Endodermal cell (in vitro differentiated cells): ENCODE measurements at regions not wholly inside any gene's neighbourhood (a gene's known extent, or its start where the extent isn't known, plus 50 kb on each side); places are given as distances from the start of the nearest gene placed in this dataset.
A peak's percentile ranks its signal among the peaks of the same experiment; 100 is the strongest.
"Not testable (repeated sequence)": the region's sequence is repeated elsewhere in the genome, so short reads cannot be mapped to it uniquely, and the experiment has no call there.

ENCODE experiments used
- DNase-seq: peaks from one replicate; pipeline ENCODE4 v3.0.0-alpha.2; 2017
- H3K27ac ChIP-seq: 2 replicates; pipeline ENCODE4 v1.5.1; 2013; ENCODE audit warnings: mild to moderate bottlenecking, low read depth, low read length, moderate library complexity
- H3K27me3 ChIP-seq: 2 replicates; pipeline ENCODE4 v1.6.1; 2013; ENCODE audit warnings: mild to moderate bottlenecking, low read length, moderate library complexity; ENCODE audit not compliant: insufficient read depth, control insufficient read depth, poor library complexity, severe bottlenecking
- H3K36me3 ChIP-seq: 2 replicates; pipeline ENCODE4 v1.7.0; 2013; ENCODE audit warnings: mild to moderate bottlenecking, low read length, moderate library complexity; ENCODE audit not compliant: control insufficient read depth, insufficient read depth
- H3K4me1 ChIP-seq: one replicate; pipeline ENCODE4 v1.7.0; 2013; ENCODE audit warnings: low read length; ENCODE audit not compliant: control insufficient read depth, insufficient read depth
- H3K4me3 ChIP-seq: 2 replicates; pipeline ENCODE4 v1.5.1; 2013; ENCODE audit warnings: mild to moderate bottlenecking, low read length, moderate library complexity
- H3K9ac ChIP-seq: 2 replicates; pipeline ENCODE4 v1.6.1; 2013; ENCODE audit warnings: mild to moderate bottlenecking, low read length, moderate library complexity; ENCODE audit not compliant: poor library complexity, severe bottlenecking; ENCODE audit errors: extremely low read depth
- H3K9me3 ChIP-seq: 2 replicates; pipeline ENCODE4 v1.6.1; 2013; ENCODE audit warnings: mild to moderate bottlenecking, low read length, moderate library complexity; ENCODE audit not compliant: control insufficient read depth
- H3K27ac Mint-ChIP-seq: 2 replicates; pipeline ENCODE4 v1.8.0; 2020; ENCODE audit warnings: mixed read lengths
- H3K27me3 Mint-ChIP-seq: 2 replicates; pipeline ENCODE4 v1.8.0; 2021; ENCODE audit warnings: mild to moderate bottlenecking, mixed read lengths; ENCODE audit not compliant: insufficient read depth
- H3K36me3 Mint-ChIP-seq: 2 replicates; pipeline ENCODE4 v1.8.0; 2020; ENCODE audit warnings: low read depth, mixed read lengths
- H3K4me1 Mint-ChIP-seq: 2 replicates; pipeline ENCODE4 v1.8.0; 2020; ENCODE audit warnings: mixed read lengths
- H3K4me3 Mint-ChIP-seq: 2 replicates; pipeline ENCODE4 v1.8.0; 2020; ENCODE audit warnings: mild to moderate bottlenecking, moderate library complexity, mixed read lengths
- H3K9me3 Mint-ChIP-seq: 2 replicates; pipeline ENCODE4 v1.8.0; 2020; ENCODE audit warnings: mild to moderate bottlenecking, mixed read lengths
- CTCF ChIP-seq: fragments of 200-600 bp; sonication (generic); conservative IDR thresholded peaks from 2 replicates; pipeline ENCODE4 v1.5.0; 2021; ENCODE audit warnings: antibody characterized with exemption, mild to moderate bottlenecking
- WGBS, 2 experiments: methylation state at CpG; one replicate each; pipeline versions ENCODE4 v1.1.5 to v1.1.7; 2013; ENCODE audit warnings: missing lambda C conversion rate in 2 of 2, mixed read lengths in 1 of 2; ENCODE audit not compliant: insufficient coverage in 1 of 2, insufficient read length in 1 of 2; 5-methylcytosine and 5-hydroxymethylcytosine counted together

- no peak overlapping the region for H3K27ac Mint-ChIP-seq
- H3K36me3 Mint-ChIP-seq: peaks cover 2% of the 10 kb centered on the region
- no peak overlapping the region for H3K9ac ChIP-seq
- no peak overlapping the region for H3K4me3 ChIP-seq
- no peak overlapping the region for H3K4me3 Mint-ChIP-seq
- no peaks in the 10 kb centered on the region for H3K27me3 Mint-ChIP-seq
- no peak for TF ChIP-seq CTCF
- no peaks in the 10 kb centered on the region for H3K9me3 ChIP-seq
- no peaks in the 10 kb centered on the region for H3K4me1 ChIP-seq
- no peak for DNase-seq
- no peaks in the 10 kb centered on the region for H3K27me3 ChIP-seq
- no peaks in the 10 kb centered on the region for H3K36me3 ChIP-seq
- peaks cover 42% of the 10 kb centered on the region for H3K9me3 Mint-ChIP-seq
- 92 to 100% methylated on average over 4 to 6 of the region's 6 CpGs for WGBS, 2 experiments
- no peaks in the 10 kb centered on the region for H3K4me1 Mint-ChIP-seq
- H3K27ac ChIP-seq: no peak overlapping the region
Observed at GRCh38 chrX:9401051-9401450, 63.8 kb upstream of the TBL1X start.

GRCh38 chrX:9403374-9403773, 61.5 kb upstream of the TBL1X start:
- Mint-ChIP-seq H3K4me1 (no peaks in the 10 kb centered on the region), H3K4me3 (no peak overlapping the region), H3K36me3 (no peaks in the 10 kb centered on the region), H3K27me3 (no peaks in the 10 kb centered on the region), H3K9me3 (peaks cover 28% of the 10 kb centered on the region), H3K27ac (no peak overlapping the region)
- WGBS, 2 experiments: 100% methylated on average over 3 of the region's 4 CpGs; no CpG with 5 or more reads in 1 of the 2 experiments
- Histone ChIP-seq H3K4me1 (no peaks in the 10 kb centered on the region), H3K4me3 (no peak overlapping the region), H3K27ac (no peak overlapping the region), H3K9ac (no peak overlapping the region), H3K9me3 (no peaks in the 10 kb centered on the region), H3K36me3 (no peaks in the 10 kb centered on the region), H3K27me3 (no peaks in the 10 kb centered on the region)
- no peak for DNase-seq
- no peak for TF ChIP-seq CTCF

GRCh38 chrX:9405635-9406034, 59.2 kb upstream of the TBL1X start:
- H3K36me3 Mint-ChIP-seq, H3K27me3 Mint-ChIP-seq, H3K9ac ChIP-seq, H3K27me3 ChIP-seq, H3K9me3 ChIP-seq, H3K4me1 ChIP-seq, H3K4me1 Mint-ChIP-seq, H3K27ac ChIP-seq, H3K27ac Mint-ChIP-seq, H3K4me3 ChIP-seq, H3K36me3 ChIP-seq, H3K4me3 Mint-ChIP-seq: not testable (repeated sequence)
- DNase-seq: peak; percentile 52
- H3K9me3 Mint-ChIP-seq: peaks cover 28% of the 10 kb centered on the region
- WGBS, 2 experiments: 90 to 92% methylated on average over 8 of the region's 9 CpGs

GRCh38 chrX:9410889-9411288, 54.0 kb upstream of the TBL1X start:
- not testable (repeated sequence) for H3K27me3 Mint-ChIP-seq, H3K4me1 ChIP-seq, H3K36me3 Mint-ChIP-seq, H3K9me3 ChIP-seq, H3K9ac ChIP-seq, H3K27ac Mint-ChIP-seq, H3K4me3 Mint-ChIP-seq, H3K4me3 ChIP-seq, H3K27ac ChIP-seq, H3K36me3 ChIP-seq, H3K27me3 ChIP-seq, DNase-seq, H3K4me1 Mint-ChIP-seq
- no CpG with 5 or more reads among the region's 11 CpGs for WGBS, 2 experiments
- H3K9me3 Mint-ChIP-seq: peaks cover 31% of the 10 kb centered on the region

- WGBS, 2 experiments: 70 to 89% methylated on average over 2 to 13 of the region's 16 CpGs
- H3K36me3 Mint-ChIP-seq, H3K27me3 ChIP-seq, H3K4me3 ChIP-seq, H3K27me3 Mint-ChIP-seq, H3K27ac Mint-ChIP-seq, DNase-seq, H3K4me1 Mint-ChIP-seq, H3K4me3 Mint-ChIP-seq, H3K36me3 ChIP-seq, H3K9ac ChIP-seq, H3K27ac ChIP-seq, H3K9me3 ChIP-seq, H3K4me1 ChIP-seq: not testable (repeated sequence)
- peaks cover 36% of the 10 kb centered on the region for H3K9me3 Mint-ChIP-seq
Observed at GRCh38 chrX:9411682-9412081, 53.2 kb upstream of the TBL1X start.
